ENCODE measurements at regions not wholly inside any gene's neighbourhood (a gene's known extent, or its start where the extent isn't known, plus 50 kb on each side); places are given as distances from the start of the nearest gene placed in this dataset.

GRCh38 chr2:191515551-191515950, 162.4 kb upstream of the NABP1 start:
- no peak for DNase-seq

- no peak for DNase-seq
Observed at GRCh38 chr2:191516260-191516659, 161.7 kb upstream of the NABP1 start.

DNA sequence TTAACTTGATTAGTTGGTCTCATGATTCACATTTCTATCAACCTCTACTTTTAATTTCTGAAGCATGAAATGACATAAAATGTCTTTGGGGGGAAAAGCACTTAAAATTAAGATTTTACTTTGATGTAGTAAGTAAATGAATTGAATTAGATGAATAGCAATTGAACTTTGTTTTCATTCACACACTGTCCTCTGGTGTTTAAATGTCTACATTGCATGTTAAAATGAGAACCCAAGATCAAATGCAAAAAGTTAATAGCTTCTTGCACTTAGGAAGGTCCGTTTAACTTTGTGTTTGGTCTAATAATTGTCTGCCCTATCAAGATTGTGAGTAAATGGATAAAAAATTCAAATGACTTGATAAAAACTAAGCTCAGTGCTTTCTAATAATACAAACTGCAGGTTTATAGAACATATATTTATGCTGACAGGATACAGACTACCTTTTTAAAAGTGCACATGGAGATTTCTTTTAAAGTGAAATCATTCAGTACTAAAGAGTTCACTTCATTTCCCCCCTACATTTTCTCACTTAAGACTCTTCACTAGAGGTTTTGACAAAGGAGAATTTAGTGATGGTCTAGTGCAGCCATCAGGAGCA, 156.2 kb upstream of the NABP1 start:
- peak; percentile 8 for DNase-seq

DNA sequence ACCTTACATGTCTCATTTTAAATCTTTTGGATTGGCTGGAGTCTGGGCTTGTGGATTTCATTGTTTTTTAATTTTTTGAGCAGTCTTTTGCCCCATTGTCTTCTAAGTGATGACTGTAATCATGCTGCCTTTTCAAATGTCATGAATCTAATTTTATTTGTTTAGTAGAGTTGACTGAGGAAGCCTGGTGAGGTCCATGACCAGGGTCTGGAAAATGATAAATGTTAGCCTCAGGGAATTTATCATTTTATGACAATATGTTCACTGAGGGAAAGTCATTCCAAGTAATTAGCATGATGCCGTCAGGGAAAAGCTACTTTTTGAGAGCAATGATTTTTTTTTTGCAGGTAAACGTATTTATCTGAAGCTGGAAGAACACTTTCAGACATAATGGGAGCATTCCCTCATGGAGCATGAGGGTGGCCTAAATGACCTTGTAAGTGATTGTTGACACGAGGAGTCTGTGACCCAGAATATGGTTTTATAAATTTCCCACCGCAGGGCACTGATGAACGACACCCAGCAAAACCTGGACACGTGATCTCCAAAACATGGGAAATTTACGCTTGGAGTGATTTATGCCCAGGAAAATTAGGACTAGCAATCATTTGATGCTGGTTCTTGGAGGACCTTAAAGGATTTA, 155.3 kb upstream of the NABP1 start:
- DNase-seq = no peak

- DNase-seq = no peak
Observed at GRCh38 chr2:191526091-191526490, 151.8 kb upstream of the NABP1 start.

DNA sequence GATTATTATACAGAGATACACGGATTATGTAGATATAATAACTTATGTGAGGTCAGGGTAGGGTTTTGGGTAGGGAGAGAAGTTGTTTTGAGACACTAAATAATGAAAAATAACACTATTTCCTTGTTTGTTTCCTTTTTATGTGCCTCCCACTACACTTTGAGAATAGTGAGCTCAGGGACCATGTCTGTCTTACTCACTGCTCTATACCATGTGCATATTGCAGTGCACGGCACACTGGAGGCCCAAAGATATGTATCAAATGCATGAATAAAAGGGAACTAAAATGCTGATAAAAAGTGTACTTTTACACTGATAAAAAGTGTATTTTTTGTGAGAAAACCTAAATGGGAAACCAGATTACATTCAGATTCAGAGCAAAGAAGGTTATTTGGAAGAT, 151.4 kb upstream of the NABP1 start:
- DNase-seq = no peak

GRCh38 chr2:191526953-191527556, 150.9 kb upstream of the NABP1 start:
- DNase-seq = no peak

DNA sequence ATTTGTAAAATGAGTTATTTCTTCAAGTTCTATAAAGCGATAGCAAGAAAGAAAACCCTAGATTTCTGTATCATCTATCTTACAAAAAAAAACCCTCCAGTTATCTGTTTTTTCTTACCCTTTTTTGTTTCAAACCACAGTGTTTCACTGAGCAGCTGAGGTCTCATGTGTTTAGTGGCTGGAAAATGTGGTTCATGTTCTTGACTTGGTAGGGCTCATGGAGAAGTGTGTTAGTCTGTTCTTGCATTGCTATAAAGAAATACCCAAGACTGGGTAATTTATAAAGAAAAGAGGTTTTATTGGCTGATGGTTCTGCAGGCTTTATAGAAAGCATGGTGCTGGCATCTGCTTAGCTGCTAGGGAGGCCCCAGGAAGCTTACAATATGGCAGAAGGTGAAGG, 147.3 kb upstream of the NABP1 start:
- no peak for DNase-seq

DNA sequence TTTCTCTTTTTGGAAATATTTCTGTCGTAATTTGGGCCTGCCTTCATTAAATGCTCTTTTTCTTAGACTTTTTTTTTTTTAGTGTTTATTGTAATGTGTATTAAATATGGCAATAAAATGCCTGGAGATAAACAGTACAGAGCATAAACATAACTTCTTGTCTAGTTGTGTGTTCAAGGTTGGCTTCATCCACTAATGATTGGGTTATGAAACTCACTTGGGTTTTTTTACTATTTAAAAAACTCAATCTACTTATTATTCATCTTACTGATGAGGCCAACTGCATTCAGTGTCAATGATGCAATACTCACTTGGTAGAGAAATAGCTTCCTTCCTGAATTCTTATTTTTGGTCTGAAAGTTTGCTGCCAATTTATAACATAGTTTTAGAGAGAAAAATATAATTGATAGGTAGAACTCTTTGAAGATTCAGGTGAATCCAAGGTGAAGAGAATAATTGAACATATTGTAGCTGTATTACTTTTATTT, 144.2 kb upstream of the NABP1 start:
- DNase-seq = no peak

- no peak for DNase-seq
Observed at GRCh38 chr2:191537921-191538320, 140.0 kb upstream of the NABP1 start.

- DNase-seq = no peak
Observed at GRCh38 chr2:191538334-191538903, 139.5 kb upstream of the NABP1 start.

DNA sequence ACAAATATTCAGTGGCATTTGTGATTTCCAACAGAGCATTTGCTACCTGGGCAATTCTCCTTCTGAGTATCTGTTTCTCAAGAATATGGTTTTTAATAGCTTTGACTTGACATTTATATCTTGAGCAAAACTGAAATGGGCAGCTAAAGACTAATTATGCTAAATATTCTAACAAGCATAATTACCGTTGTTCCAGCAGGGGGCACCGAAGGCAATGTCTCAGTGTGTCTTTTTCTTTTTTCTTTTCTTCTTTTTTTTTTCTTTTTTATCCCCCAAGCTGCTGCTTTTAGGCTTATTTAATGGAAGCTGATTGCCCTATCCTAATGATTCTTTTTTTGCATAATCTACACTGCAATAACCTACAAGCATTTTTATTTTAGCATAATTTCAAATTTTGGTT, 138.9 kb upstream of the NABP1 start:
- DNase-seq = peak; percentile 16

DNA sequence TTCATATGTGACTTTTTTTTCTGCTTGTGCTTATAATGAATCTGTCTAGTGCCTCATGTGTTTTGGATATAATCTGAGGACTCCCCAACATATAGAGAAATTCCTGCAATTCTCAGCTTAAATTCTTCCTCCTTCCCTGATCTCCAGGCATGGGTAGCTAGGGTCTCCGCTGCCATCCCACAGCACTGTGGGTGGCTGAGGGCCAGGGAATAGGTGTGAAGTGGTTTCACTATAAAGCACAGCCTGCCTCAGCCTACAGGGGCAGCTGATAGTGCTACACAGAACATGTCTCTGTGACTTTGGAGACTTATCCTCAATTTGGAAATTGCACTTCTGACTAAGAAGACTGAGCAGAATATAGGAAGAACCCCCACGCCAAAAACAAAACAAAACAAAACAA, 137.3 kb upstream of the NABP1 start:
- no peak for DNase-seq

DNA sequence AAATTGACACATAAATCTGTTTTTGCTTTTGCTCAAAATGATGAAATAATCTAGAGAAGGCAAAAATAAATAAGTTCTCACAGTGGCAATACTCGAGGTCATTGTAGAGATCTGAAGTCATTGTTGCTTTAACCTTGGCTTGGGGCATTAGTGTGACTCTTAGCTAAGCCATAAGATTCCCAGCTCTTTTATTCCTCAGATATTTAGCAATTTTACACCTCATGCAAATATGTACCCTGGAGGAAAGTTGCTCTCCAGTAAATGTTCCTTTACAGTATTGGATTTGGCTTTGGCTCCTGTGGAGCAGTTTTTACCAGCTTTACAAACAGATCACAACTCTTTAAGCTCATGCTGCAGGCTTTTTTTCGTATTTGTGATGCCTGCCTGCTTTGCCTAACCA, 134.2 kb upstream of the NABP1 start:
- DNase-seq = no peak

DNA sequence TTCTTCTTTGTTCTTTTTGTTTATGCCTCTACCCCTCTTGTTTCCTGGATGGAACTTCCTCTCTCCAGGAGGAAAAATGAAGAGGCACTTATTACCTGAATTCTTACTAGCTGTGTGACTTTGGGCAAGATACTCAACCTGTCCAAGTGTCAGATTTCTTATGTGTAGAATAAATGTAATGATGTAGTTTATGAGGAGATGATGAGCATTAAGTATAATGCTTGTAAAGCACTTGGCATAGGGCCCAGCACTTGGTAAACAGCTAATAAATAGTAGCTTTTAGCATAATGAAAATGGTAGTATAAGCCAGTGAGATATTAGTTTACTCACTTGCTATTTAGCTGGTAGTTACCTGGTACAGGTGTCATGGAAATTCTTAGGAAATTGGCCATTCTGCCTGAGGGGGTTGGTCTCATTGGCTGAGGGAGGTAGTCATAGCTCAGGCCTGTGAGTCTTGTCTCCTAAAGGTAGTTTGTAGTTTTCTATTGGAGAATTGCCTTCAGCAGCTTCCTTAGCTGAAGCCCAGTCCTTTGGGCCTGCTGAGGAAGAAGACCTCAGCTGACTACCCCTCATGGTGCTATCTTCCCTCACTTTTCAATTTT, 133.4 kb upstream of the NABP1 start:
- no peak for DNase-seq

- no peak for DNase-seq
Observed at GRCh38 chr2:191545361-191545760, 132.6 kb upstream of the NABP1 start.

DNA sequence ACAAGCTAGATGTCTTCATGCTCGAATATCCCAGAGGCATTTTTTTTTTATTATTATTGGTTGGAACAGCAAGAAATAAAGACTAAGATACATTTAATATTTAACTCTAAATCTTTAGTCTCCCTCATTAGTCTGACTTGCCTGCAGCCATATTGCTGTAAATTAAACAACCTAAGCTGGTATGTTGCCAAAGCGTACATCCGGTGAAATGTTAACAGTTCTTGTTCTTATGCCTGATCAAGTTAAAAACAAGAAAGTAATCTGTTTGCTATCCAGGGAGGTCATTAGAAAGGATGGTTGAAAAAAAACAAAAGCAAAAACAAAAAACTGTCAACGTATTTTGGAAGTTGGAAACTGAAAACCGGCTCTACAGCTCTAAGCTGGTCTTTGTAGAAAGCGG, 125.9 kb upstream of the NABP1 start:
- DNase-seq = peak; percentile 51

DNA sequence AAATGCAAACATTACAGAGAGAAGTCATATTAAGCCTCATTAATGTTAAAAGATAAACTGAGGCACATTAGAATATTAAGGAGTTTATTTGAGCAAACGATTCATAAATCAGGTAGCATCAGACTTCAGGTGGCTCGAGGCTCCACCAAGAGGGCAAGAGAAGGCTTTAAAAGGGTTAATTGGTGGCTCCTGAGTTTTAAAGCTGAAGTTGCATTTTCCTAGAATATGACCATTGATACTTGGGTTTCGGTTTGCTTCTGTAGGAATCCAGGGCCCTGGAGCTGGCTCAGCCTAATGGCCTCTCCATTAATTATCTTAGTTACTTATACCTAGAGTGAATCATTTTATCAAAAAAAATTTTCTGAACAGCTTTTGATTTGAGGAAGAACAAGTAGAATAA, 123.7 kb upstream of the NABP1 start:
- no peak for DNase-seq

- DNase-seq = peak; percentile 84
Observed at GRCh38 chr2:191555092-191555742, 122.7 kb upstream of the NABP1 start.

DNA sequence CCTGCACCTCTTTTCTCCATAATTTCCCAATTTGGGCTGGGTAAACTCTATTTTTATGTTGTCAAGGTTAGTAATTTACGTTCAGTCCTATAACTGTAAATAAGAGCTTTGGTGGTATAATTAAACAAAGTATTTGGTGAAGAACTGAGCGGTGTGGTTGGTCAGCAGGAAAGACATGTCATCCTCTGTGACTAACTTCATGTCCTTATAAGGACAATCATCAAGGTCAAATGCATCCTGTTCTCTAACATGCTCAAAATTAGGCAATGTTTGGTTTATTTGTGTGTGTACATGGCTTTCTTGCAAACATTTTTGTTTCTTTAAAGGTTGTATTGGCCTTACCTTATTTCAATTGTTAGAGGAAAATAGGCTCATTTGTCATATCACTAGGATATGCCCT, 121.5 kb upstream of the NABP1 start:
- no peak for DNase-seq

DNA sequence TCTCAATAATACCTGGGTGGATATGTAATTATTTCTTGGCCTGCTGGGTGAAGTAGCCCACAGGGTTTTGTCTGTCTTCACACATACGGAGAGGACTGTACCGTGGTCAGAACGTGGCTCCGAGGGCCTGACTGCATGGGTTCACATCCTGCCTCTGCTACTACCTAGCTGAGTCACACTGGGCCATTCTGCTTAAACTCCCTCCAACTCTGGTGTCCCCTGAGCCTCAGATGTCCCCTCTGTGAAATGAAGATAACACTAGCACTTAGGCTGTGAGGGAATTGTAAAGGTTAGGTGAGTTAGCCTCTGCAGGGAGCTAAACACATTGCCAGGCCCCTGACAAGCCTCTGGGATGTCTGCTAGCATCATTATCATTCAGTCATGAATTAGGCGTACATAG, 120.1 kb upstream of the NABP1 start:
- DNase-seq = no peak

- DNase-seq = no peak
Observed at GRCh38 chr2:191559569-191559968, 118.4 kb upstream of the NABP1 start.

DNA sequence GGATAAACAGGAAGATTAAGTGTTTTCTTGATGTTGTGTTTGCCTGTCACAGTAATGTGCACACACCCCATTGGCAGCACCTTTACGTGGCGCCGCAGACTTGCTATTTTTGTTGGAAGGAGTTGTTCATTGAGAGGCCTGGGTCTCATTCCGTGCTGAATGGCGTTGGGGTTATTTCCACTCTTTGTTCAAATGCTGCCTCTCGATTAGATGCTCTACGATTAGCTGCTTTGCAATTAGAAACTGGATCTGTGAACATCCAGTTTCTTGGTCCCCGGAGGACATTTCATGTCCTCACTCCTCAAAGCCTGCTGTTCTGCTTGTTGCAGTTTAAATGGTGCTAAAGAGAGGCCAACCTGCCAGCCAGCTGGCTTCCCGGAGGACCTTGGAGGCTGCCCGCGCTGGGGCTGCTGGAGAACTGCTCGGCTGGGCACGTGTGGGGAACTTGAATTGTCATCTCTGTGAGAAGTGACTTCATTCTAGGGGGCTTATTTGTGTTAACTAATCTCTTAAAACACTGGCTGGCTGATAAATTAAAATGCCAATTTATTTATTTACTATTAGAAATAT, 117.4 kb upstream of the NABP1 start:
- no peak for DNase-seq
